GM23338 (cell line): ENCODE measurements at regions not wholly inside any gene's neighbourhood (a gene's known extent, or its start where the extent isn't known, plus 50 kb on each side); places are given as distances from the start of the nearest gene placed in this dataset.

ENCODE experiments used
- ATAC-seq: fragments of 200-7000 bp; cut with Tn5 transposase; 3 replicates; pipeline ENCODE4 v1.9.1; 2020
- DNase-seq: peaks from one replicate; pipeline ENCODE4 v3.0.0-alpha.2; 2015; ENCODE audit warnings: low spot score
- H2AFZ ChIP-seq: fragments of 200-600 bp; sonication (generic); 2 replicates; pipeline ENCODE4 v1.8.0; 2016; ENCODE audit warnings: antibody characterized with exemption, mild to moderate bottlenecking, moderate library complexity
- H3F3A ChIP-seq: fragments of 200-600 bp; sonication (generic); replicated peaks from 2 replicates; pipeline ENCODE4 v1.8.0; 2017; ENCODE audit warnings: antibody characterized with exemption, mixed run types, low read depth
- H3K27ac ChIP-seq: fragments of 200-600 bp; sonication (generic); 2 replicates; pipeline ENCODE4 v1.6.1; 2016; ENCODE audit warnings: low read depth
- H3K27me3 ChIP-seq: fragments of 200-600 bp; sonication (generic); 2 replicates; pipeline ENCODE4 v1.8.0; 2016; ENCODE audit warnings: mild to moderate bottlenecking, mixed run types, moderate library complexity; ENCODE audit not compliant: insufficient read depth
- H3K36me3 ChIP-seq: fragments of 200-600 bp; sonication (generic); 2 replicates; pipeline ENCODE4 v1.8.0; 2016; ENCODE audit warnings: mild to moderate bottlenecking; ENCODE audit not compliant: insufficient read depth
- H3K4me1 ChIP-seq: fragments of 200-600 bp; sonication (generic); 2 replicates; pipeline ENCODE4 v1.8.0; 2016; ENCODE audit warnings: mild to moderate bottlenecking, moderate library complexity; ENCODE audit not compliant: insufficient read depth
- H3K4me2 ChIP-seq: fragments of 200-600 bp; sonication (generic); 2 replicates; pipeline ENCODE4 v1.7.1; 2017; ENCODE audit warnings: mixed run types
- H3K4me3 ChIP-seq: fragments of 200-600 bp; sonication (generic); 2 replicates; pipeline ENCODE4 v1.6.1; 2016; ENCODE audit warnings: mixed run types
- H3K79me2 ChIP-seq: fragments of 200-600 bp; sonication (generic); replicated peaks from 2 replicates; pipeline ENCODE4 v1.8.0; 2017; ENCODE audit warnings: mild to moderate bottlenecking; ENCODE audit not compliant: insufficient read depth
- H3K9me2 ChIP-seq: fragments of 200-600 bp; sonication (generic); 2 replicates; pipeline ENCODE4 v1.8.0; 2017; ENCODE audit not compliant: insufficient read depth
- H4K20me1 ChIP-seq: fragments of 200-600 bp; sonication (generic); replicated peaks from 2 replicates; pipeline ENCODE4 v1.8.0; 2017; ENCODE audit warnings: mild to moderate bottlenecking; ENCODE audit not compliant: insufficient read depth
- H3K27ac Mint-ChIP-seq: 2 replicates; pipeline ENCODE4 v1.8.0; 2020; ENCODE audit warnings: inconsistent platforms, mild to moderate bottlenecking, moderate library complexity, mixed read lengths
- H3K27me3 Mint-ChIP-seq: 3 replicates; pipeline ENCODE4 v1.8.0; 2022; ENCODE audit warnings: low read depth, mild to moderate bottlenecking, moderate library complexity, mixed read lengths, inconsistent platforms; ENCODE audit not compliant: insufficient read depth, poor library complexity
- H3K36me3 Mint-ChIP-seq: 3 replicates; pipeline ENCODE4 v1.8.0; 2021; ENCODE audit warnings: low read depth, mild to moderate bottlenecking, inconsistent platforms, moderate library complexity, mixed read lengths
- H3K4me1 Mint-ChIP-seq: 3 replicates; pipeline ENCODE4 v1.8.0; 2020; ENCODE audit warnings: mild to moderate bottlenecking, inconsistent platforms, mixed read lengths
- H3K4me3 Mint-ChIP-seq: 3 replicates; pipeline ENCODE4 v1.8.0; 2021; ENCODE audit warnings: moderate library complexity, mild to moderate bottlenecking, inconsistent platforms, mixed read lengths
- H3K9me3 Mint-ChIP-seq: 3 replicates; pipeline ENCODE4 v1.8.0; 2020; ENCODE audit warnings: moderate library complexity, mild to moderate bottlenecking, inconsistent platforms, mixed read lengths
- CTCF ChIP-seq, 2 experiments: fragments of 200-600 bp in 1 of 2; sonication (generic) in 1 of 2; conservative IDR thresholded peaks; 2 replicates each; pipeline versions ENCODE4 v1.5.1 to v1.6.1; 2016 to 2017; ENCODE audit warnings: antibody characterized with exemption in 2 of 2, low read depth in 2 of 2, mild to moderate bottlenecking in 2 of 2, moderate library complexity in 1 of 2
- EZH2 ChIP-seq: fragments of 200-600 bp; sonication (generic); IDR thresholded peaks from one replicate; pipeline ENCODE4 v1.8.0; 2017; ENCODE audit warnings: antibody characterized with exemption, mild to moderate bottlenecking, low read depth; ENCODE audit not compliant: unreplicated experiment
- EZH2phosphoT487 ChIP-seq: fragments of 200-600 bp; sonication (generic); IDR thresholded peaks from one replicate; pipeline ENCODE4 v1.8.1; 2018; ENCODE audit warnings: antibody characterized with exemption; ENCODE audit not compliant: unreplicated experiment
- POLR2AphosphoS5 ChIP-seq: IDR thresholded peaks from 2 replicates; pipeline ENCODE4 v1.6.1; 2016; ENCODE audit warnings: antibody characterized with exemption, low read depth
- STAT1 ChIP-seq: IDR thresholded peaks from one replicate; pipeline ENCODE4 v1.6.1; 2016; ENCODE audit warnings: antibody characterized with exemption; ENCODE audit not compliant: unreplicated experiment
- ZNF114 ChIP-seq: fragments of 250-450 bp; sonication (Bioruptor Pico); IDR thresholded peaks from 2 replicates; pipeline ENCODE4 v1.5.0; 2020; ENCODE audit warnings: mild to moderate bottlenecking, moderate library complexity
- ZNF331 ChIP-seq: fragments of 250-450 bp; sonication (Bioruptor Pico); IDR thresholded peaks from 2 replicates; pipeline ENCODE4 v1.5.0; 2020; ENCODE audit warnings: low read depth, mild to moderate bottlenecking, moderate library complexity
- ZNF462 ChIP-seq: fragments of 250-450 bp; sonication (Bioruptor Pico); IDR thresholded peaks from 2 replicates; pipeline ENCODE4 v1.5.0; 2020; ENCODE audit warnings: mild to moderate bottlenecking, moderate library complexity
- TF ChIP-seq, protein P1 (sequence below): IDR thresholded peaks from 2 replicates; pipeline ENCODE4 v1.6.1; 2016; ENCODE audit warnings: antibody characterized with exemption
- TF ChIP-seq, protein P2 (sequence below): IDR thresholded peaks from one replicate; pipeline ENCODE4 v1.6.1; 2018; ENCODE audit warnings: antibody characterized with exemption; ENCODE audit not compliant: unreplicated experiment

GRCh38 chr19:32231691-32232090, 113.7 kb upstream of the ZNF507 start (continued):
- no peak for TF ChIP-seq ZNF114 (CRISPR knock-in tag)
- no peak for TF ChIP-seq EZH2
- TF ChIP-seq ZNF331: no peak
- no peak for TF ChIP-seq POLR2AphosphoS5
- TF ChIP-seq STAT1: no peak

DNA sequence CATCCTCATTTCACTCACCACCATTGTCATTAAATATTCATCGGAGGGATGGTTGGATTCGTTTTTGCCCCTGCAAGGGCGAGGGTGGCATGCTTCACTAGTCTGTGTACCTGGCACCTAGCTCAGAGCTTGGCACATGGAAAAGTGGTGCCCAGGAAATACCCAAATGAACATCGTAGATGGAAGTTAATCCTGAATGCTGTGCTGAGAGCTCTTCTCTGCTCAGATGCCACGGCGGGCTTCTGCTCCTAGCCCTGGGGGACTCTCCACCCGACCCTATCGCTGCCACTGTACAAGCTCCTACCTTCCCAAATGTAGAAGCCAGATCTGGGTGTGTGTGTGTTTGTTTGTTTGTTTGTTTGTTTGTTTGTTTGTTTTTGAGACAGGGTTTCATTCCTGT, 113.0 kb upstream of the ZNF507 start:
- no peaks in the 10 kb centered on the region for H3K4me1 Mint-ChIP-seq
- Histone ChIP-seq H3K4me1 (no peaks in the 10 kb centered on the region), H3K9me2 (no peaks in the 10 kb centered on the region), H3F3A (no peaks in the 10 kb centered on the region), H3K4me3 (no peak overlapping the region), H3K4me2 (no peak overlapping the region), H3K27me3 (no peaks in the 10 kb centered on the region), H3K79me2 (no peaks in the 10 kb centered on the region), H4K20me1 (no peaks in the 10 kb centered on the region), H3K27ac (no peak overlapping the region), H3K36me3 (no peaks in the 10 kb centered on the region), H2AFZ (no peak overlapping the region)
- peaks cover 12% of the 10 kb centered on the region for H3K27me3 Mint-ChIP-seq
- no peak overlapping the region for H3K4me3 Mint-ChIP-seq
- no peaks in the 10 kb centered on the region for H3K36me3 Mint-ChIP-seq
- no peak overlapping the region for H3K27ac Mint-ChIP-seq
- DNase-seq (no peak), ATAC-seq (no peak)
- TF ChIP-seq, protein P1, sequence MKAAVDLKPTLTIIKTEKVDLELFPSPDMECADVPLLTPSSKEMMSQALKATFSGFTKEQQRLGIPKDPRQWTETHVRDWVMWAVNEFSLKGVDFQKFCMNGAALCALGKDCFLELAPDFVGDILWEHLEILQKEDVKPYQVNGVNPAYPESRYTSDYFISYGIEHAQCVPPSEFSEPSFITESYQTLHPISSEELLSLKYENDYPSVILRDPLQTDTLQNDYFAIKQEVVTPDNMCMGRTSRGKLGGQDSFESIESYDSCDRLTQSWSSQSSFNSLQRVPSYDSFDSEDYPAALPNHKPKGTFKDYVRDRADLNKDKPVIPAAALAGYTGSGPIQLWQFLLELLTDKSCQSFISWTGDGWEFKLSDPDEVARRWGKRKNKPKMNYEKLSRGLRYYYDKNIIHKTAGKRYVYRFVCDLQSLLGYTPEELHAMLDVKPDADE: no peak
- TF ChIP-seq CTCF (conservative IDR thresholded peaks at IDR 0.05; ENCODE audit: low read depth in 2 of 2): no peak
- no peak for TF ChIP-seq ZNF462 (CRISPR knock-in tag)
- no peak for TF ChIP-seq POLR2AphosphoS5
- no peak for TF ChIP-seq STAT1
- no peak for TF ChIP-seq EZH2phosphoT487
- TF ChIP-seq, protein P2, sequence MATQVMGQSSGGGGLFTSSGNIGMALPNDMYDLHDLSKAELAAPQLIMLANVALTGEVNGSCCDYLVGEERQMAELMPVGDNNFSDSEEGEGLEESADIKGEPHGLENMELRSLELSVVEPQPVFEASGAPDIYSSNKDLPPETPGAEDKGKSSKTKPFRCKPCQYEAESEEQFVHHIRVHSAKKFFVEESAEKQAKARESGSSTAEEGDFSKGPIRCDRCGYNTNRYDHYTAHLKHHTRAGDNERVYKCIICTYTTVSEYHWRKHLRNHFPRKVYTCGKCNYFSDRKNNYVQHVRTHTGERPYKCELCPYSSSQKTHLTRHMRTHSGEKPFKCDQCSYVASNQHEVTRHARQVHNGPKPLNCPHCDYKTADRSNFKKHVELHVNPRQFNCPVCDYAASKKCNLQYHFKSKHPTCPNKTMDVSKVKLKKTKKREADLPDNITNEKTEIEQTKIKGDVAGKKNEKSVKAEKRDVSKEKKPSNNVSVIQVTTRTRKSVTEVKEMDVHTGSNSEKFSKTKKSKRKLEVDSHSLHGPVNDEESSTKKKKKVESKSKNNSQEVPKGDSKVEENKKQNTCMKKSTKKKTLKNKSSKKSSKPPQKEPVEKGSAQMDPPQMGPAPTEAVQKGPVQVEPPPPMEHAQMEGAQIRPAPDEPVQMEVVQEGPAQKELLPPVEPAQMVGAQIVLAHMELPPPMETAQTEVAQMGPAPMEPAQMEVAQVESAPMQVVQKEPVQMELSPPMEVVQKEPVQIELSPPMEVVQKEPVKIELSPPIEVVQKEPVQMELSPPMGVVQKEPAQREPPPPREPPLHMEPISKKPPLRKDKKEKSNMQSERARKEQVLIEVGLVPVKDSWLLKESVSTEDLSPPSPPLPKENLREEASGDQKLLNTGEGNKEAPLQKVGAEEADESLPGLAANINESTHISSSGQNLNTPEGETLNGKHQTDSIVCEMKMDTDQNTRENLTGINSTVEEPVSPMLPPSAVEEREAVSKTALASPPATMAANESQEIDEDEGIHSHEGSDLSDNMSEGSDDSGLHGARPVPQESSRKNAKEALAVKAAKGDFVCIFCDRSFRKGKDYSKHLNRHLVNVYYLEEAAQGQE: no peak
- no peak for TF ChIP-seq ZNF114 (CRISPR knock-in tag)
- H3K9me3 Mint-ChIP-seq: no peaks in the 10 kb centered on the region
